Erythroblast (primary cell): ENCODE measurements at regions not wholly inside any gene's neighbourhood (a gene's known extent, or its start where the extent isn't known, plus 50 kb on each side); places are given as distances from the start of the nearest gene placed in this dataset.

Experiments used
- GATA1 ChIP-seq: IDR thresholded peaks from 2 replicates; pipeline ENCODE4 v1.6.1; 2011; ENCODE audit warnings: low read depth, mild to moderate bottlenecking, control low read depth, low read length, moderate library complexity
- POLR2A ChIP-seq: IDR thresholded peaks from 2 replicates; pipeline ENCODE4 v1.6.1; 2011; ENCODE audit warnings: mild to moderate bottlenecking, low read length

- TF ChIP-seq POLR2A (no peak), GATA1 (no peak)
Observed at GRCh38 chr3:6791161-6791560, 69.8 kb upstream of the GRM7 start.
